ENCODE measurements at regions not wholly inside any gene's neighbourhood (a gene's known extent, or its start where the extent isn't known, plus 50 kb on each side); places are given as distances from the start of the nearest gene placed in this dataset.

DNA sequence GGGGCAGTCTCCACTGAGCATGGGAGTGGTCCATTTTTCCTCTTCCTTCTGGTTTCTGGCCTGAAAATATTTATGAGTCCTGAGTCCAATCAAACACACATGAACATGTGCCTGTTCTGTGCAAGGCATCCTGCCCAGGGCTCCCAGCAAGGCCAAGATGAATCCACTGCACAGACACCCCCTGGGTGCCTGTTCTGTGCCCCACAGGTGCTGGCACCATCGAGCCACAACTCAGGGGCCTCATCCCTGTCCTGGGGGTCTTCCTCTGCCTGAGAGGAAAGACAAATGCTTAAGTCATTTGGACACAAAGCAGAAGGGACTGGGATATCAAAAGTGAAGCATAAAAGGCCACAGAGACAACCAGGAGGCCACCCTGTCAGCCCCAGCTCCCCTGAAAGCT is 87.4 kb upstream of the IQSEC1 start:
- TF ChIP-seq, protein P1, sequence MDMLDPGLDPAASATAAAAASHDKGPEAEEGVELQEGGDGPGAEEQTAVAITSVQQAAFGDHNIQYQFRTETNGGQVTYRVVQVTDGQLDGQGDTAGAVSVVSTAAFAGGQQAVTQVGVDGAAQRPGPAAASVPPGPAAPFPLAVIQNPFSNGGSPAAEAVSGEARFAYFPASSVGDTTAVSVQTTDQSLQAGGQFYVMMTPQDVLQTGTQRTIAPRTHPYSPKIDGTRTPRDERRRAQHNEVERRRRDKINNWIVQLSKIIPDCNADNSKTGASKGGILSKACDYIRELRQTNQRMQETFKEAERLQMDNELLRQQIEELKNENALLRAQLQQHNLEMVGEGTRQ (IDR thresholded peaks at IDR 0.05; ENCODE audit: low read depth, low read length), result no peak
- TF ChIP-seq, protein P2, sequence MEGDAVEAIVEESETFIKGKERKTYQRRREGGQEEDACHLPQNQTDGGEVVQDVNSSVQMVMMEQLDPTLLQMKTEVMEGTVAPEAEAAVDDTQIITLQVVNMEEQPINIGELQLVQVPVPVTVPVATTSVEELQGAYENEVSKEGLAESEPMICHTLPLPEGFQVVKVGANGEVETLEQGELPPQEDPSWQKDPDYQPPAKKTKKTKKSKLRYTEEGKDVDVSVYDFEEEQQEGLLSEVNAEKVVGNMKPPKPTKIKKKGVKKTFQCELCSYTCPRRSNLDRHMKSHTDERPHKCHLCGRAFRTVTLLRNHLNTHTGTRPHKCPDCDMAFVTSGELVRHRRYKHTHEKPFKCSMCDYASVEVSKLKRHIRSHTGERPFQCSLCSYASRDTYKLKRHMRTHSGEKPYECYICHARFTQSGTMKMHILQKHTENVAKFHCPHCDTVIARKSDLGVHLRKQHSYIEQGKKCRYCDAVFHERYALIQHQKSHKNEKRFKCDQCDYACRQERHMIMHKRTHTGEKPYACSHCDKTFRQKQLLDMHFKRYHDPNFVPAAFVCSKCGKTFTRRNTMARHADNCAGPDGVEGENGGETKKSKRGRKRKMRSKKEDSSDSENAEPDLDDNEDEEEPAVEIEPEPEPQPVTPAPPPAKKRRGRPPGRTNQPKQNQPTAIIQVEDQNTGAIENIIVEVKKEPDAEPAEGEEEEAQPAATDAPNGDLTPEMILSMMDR (conservative IDR thresholded peaks at IDR 0.05; ENCODE audit: low read depth, low read length), result no peak
- TF ChIP-seq POLR2A (IDR thresholded peaks at IDR 0.05; ENCODE audit: low read depth, low read length), result no peak
- no peak for TF ChIP-seq NFE2L2 (IDR thresholded peaks at IDR 0.05; ENCODE audit: low read depth, low read length)
- no peak for TF ChIP-seq CEBPB (IDR thresholded peaks at IDR 0.05; ENCODE audit: low read depth, low read length)
- TF ChIP-seq FOS (IDR thresholded peaks at IDR 0.05; ENCODE audit: low read depth, low read length), result no peak
- no peak for TF ChIP-seq MXI1 (IDR thresholded peaks at IDR 0.05; ENCODE audit: borderline replicate concordance, low read depth, low read length)
- no peak for TF ChIP-seq RCOR1 (IDR thresholded peaks at IDR 0.05; ENCODE audit: insufficient replicate concordance, low read length)
- TF ChIP-seq MAFK (IDR thresholded peaks at IDR 0.05; ENCODE audit: low read depth, low read length), result no peak
- TF ChIP-seq, protein P3, sequence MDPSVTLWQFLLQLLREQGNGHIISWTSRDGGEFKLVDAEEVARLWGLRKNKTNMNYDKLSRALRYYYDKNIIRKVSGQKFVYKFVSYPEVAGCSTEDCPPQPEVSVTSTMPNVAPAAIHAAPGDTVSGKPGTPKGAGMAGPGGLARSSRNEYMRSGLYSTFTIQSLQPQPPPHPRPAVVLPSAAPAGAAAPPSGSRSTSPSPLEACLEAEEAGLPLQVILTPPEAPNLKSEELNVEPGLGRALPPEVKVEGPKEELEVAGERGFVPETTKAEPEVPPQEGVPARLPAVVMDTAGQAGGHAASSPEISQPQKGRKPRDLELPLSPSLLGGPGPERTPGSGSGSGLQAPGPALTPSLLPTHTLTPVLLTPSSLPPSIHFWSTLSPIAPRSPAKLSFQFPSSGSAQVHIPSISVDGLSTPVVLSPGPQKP (IDR thresholded peaks at IDR 0.05; ENCODE audit: borderline replicate concordance, low read depth, low read length), result no peak
